ENCODE measurements at regions not wholly inside any gene's neighbourhood (a gene's known extent, or its start where the extent isn't known, plus 50 kb on each side); places are given as distances from the start of the nearest gene placed in this dataset.
A peak's percentile ranks its signal among the peaks of the same experiment; 100 is the strongest.

GRCh38 chr1:8218351-8219092, 99.4 kb upstream of the SLC45A1 start:
- no peak overlapping the region for H3K27ac ChIP-seq
- H3K9me3 ChIP-seq (replicated peaks in 1 of 11): no peaks in the 10 kb centered on the region
- peak in 10 of 11 experiments; percentile 45 to 80 (median 68); a peak in 14 of 22 replicates for TF ChIP-seq Cebpa-rat (IDR thresholded peaks at IDR 0.05)
- H3K4me3 ChIP-seq: no peak overlapping the region
- peaks cover 8 to 57% (median 23%) of the 10 kb centered on the region in 10 experiments; a peak in 19 of 20 replicates for H3K4me1 ChIP-seq
- no peak overlapping the region for H3K9ac ChIP-seq
- H3K27me3 ChIP-seq: peaks cover 32 to 65% (median 50%) of the 10 kb centered on the region in 11 experiments
- no peaks in the 10 kb centered on the region; a peak in 1 of 22 replicates for H4K20me1 ChIP-seq
- H3K4me2 ChIP-seq: peak overlapping the region in 9 of 11 experiments; percentile 0 to 95 (median 60); a peak in 15 of 22 replicates
- no peaks in the 10 kb centered on the region for H3K36me3 ChIP-seq

- Histone ChIP-seq H4K20me1 (no peaks in the 10 kb centered on the region; a peak in 1 of 22 replicates), H3K27ac (no peak overlapping the region), H3K4me2 (peak overlapping the region; percentile 65 to 95 (median 78); a peak in 21 of 22 replicates), H3K36me3 (no peaks in the 10 kb centered on the region), H3K4me3 (peak overlapping the region; percentile 28 to 64 (median 46); a peak in 19 of 20 replicates), H3K9ac (peak overlapping the region in 3 of 11 experiments; percentile 28 to 51 (median 47); a peak in 4 of 22 replicates), H3K9me3 (replicated peaks in 1 of 11) (no peaks in the 10 kb centered on the region), H3K4me1 (peaks cover 8 to 64% (median 24%) of the 10 kb centered on the region in 10 experiments; a peak in 19 of 20 replicates), H3K27me3 (peaks cover 32 to 65% (median 53%) of the 10 kb centered on the region in 11 experiments)
- no peak for TF ChIP-seq Cebpa-rat (IDR thresholded peaks at IDR 0.05)
Observed at GRCh38 chr1:8217809-8218208, 100.1 kb upstream of the SLC45A1 start.

- TF ChIP-seq Cebpa-rat (IDR thresholded peaks at IDR 0.05): no peak
- H3K27ac ChIP-seq: peak overlapping the region in 3 of 11 experiments; percentile 7 to 36 (median 16); a peak in 4 of 22 replicates
- H4K20me1 ChIP-seq: no peaks in the 10 kb centered on the region; a peak in 1 of 22 replicates
- H3K4me1 ChIP-seq: peaks cover 8 to 71% (median 28%) of the 10 kb centered on the region in 10 experiments; a peak in 19 of 20 replicates
- peaks cover 32 to 65% (median 53%) of the 10 kb centered on the region in 11 experiments for H3K27me3 ChIP-seq
- H3K36me3 ChIP-seq: no peaks in the 10 kb centered on the region
- H3K4me3 ChIP-seq: peak overlapping the region; percentile 28 to 64 (median 46)
- H3K4me2 ChIP-seq: peak overlapping the region; percentile 65 to 95 (median 78)
- peak overlapping the region in 8 of 11 experiments; percentile 23 to 63 (median 49); a peak in 10 of 22 replicates for H3K9ac ChIP-seq
- no peaks in the 10 kb centered on the region for H3K9me3 ChIP-seq (replicated peaks in 1 of 11)
Observed at GRCh38 chr1:8217011-8217711, 100.8 kb upstream of the SLC45A1 start.

- H3K27me3 ChIP-seq: peaks cover 32 to 65% (median 53%) of the 10 kb centered on the region in 11 experiments
- no peak overlapping the region for H3K9ac ChIP-seq
- H3K4me1 ChIP-seq: peaks cover 8 to 82% (median 36%) of the 10 kb centered on the region in 10 experiments; a peak in 19 of 20 replicates
- H4K20me1 ChIP-seq: no peaks in the 10 kb centered on the region; a peak in 1 of 22 replicates
- no peak overlapping the region for H3K4me2 ChIP-seq
- H3K27ac ChIP-seq: no peak overlapping the region
- no peak overlapping the region for H3K4me3 ChIP-seq
- no peak for TF ChIP-seq Cebpa-rat (IDR thresholded peaks at IDR 0.05)
- H3K36me3 ChIP-seq: no peaks in the 10 kb centered on the region
- peaks cover 0 to 10% (median 0%) of the 10 kb centered on the region in 11 experiments; a peak in 3 of 22 replicates for H3K9me3 ChIP-seq (replicated peaks in 1 of 11)
Observed at GRCh38 chr1:8216005-8216404, 101.9 kb upstream of the SLC45A1 start.

GRCh38 chr1:8214501-8215173, 103.3 kb upstream of the SLC45A1 start:
- Histone ChIP-seq H3K36me3 (no peaks in the 10 kb centered on the region), H3K27ac (no peak overlapping the region), H3K27me3 (peaks cover 32 to 56% (median 50%) of the 10 kb centered on the region in 11 experiments), H3K4me2 (peak overlapping the region in 3 of 11 experiments; percentile 29 to 63 (median 40); a peak in 4 of 22 replicates), H4K20me1 (no peaks in the 10 kb centered on the region; a peak in 1 of 22 replicates), H3K4me3 (no peak overlapping the region), H3K4me1 (peaks cover 8 to 82% (median 36%) of the 10 kb centered on the region in 10 experiments; a peak in 19 of 20 replicates), H3K9ac (no peak overlapping the region), H3K9me3 (replicated peaks in 1 of 11) (peaks cover 0 to 12% (median 0%) of the 10 kb centered on the region in 11 experiments; a peak in 3 of 22 replicates)
- no peak for TF ChIP-seq Cebpa-rat (IDR thresholded peaks at IDR 0.05)

GRCh38 chr1:8213676-8214075, 104.2 kb upstream of the SLC45A1 start:
- H3K27me3 ChIP-seq: peaks cover 32 to 47% (median 41%) of the 10 kb centered on the region in 11 experiments
- H4K20me1 ChIP-seq: no peaks in the 10 kb centered on the region; a peak in 1 of 22 replicates
- H3K4me1 ChIP-seq: peaks cover 8 to 72% (median 31%) of the 10 kb centered on the region in 10 experiments; a peak in 19 of 20 replicates
- H3K4me2 ChIP-seq: peak overlapping the region in 2 of 11 experiments; percentile 63 to 69; a peak in 2 of 22 replicates
- no peak overlapping the region for H3K27ac ChIP-seq
- no peak for TF ChIP-seq Cebpa-rat (IDR thresholded peaks at IDR 0.05)
- peaks cover 0 to 12% (median 0%) of the 10 kb centered on the region in 11 experiments; a peak in 3 of 22 replicates for H3K9me3 ChIP-seq (replicated peaks in 1 of 11)
- H3K4me3 ChIP-seq: no peak overlapping the region
- H3K9ac ChIP-seq: no peak overlapping the region
- no peaks in the 10 kb centered on the region for H3K36me3 ChIP-seq

GRCh38 chr1:8213136-8213535, 104.8 kb upstream of the SLC45A1 start:
- peaks cover 27 to 41% (median 35%) of the 10 kb centered on the region in 11 experiments for H3K27me3 ChIP-seq
- peak overlapping the region in 4 of 11 experiments; percentile 58 to 80 (median 71); a peak in 6 of 22 replicates for H3K4me2 ChIP-seq
- H3K4me1 ChIP-seq: peaks cover 8 to 67% (median 26%) of the 10 kb centered on the region in 10 experiments; a peak in 19 of 20 replicates
- no peak overlapping the region for H3K27ac ChIP-seq
- H3K4me3 ChIP-seq: no peak overlapping the region
- H3K36me3 ChIP-seq: no peaks in the 10 kb centered on the region
- no peaks in the 10 kb centered on the region; a peak in 1 of 22 replicates for H4K20me1 ChIP-seq
- no peak overlapping the region for H3K9ac ChIP-seq
- peaks cover 0 to 12% (median 0%) of the 10 kb centered on the region in 11 experiments; a peak in 3 of 22 replicates for H3K9me3 ChIP-seq (replicated peaks in 1 of 11)
- TF ChIP-seq Cebpa-rat (IDR thresholded peaks at IDR 0.05): no peak

GRCh38 chr1:8212580-8213031, 105.3 kb upstream of the SLC45A1 start:
- peaks cover 22 to 36% (median 30%) of the 10 kb centered on the region in 11 experiments for H3K27me3 ChIP-seq
- peak overlapping the region in 2 of 11 experiments; percentile 39 to 62; a peak in 3 of 22 replicates for H3K27ac ChIP-seq
- no peaks in the 10 kb centered on the region; a peak in 1 of 22 replicates for H4K20me1 ChIP-seq
- peaks cover 6 to 62% (median 22%) of the 10 kb centered on the region in 10 experiments; a peak in 19 of 20 replicates for H3K4me1 ChIP-seq
- peak overlapping the region in 6 of 11 experiments; percentile 19 to 80 (median 68); a peak in 11 of 22 replicates for H3K4me2 ChIP-seq
- H3K9me3 ChIP-seq (replicated peaks in 1 of 11): peaks cover 0 to 12% (median 0%) of the 10 kb centered on the region in 11 experiments; a peak in 3 of 22 replicates
- H3K9ac ChIP-seq: peak overlapping the region in 1 of 11 experiments; percentile 5; a peak in 1 of 22 replicates
- TF ChIP-seq Cebpa-rat (IDR thresholded peaks at IDR 0.05): no peak
- no peaks in the 10 kb centered on the region for H3K36me3 ChIP-seq
- no peak overlapping the region for H3K4me3 ChIP-seq

Measured in BLaER1 treated with 17β-estradiol and CSF1 and Interleukin-3, amounts not matched to agents 10 nM and 100 nM (cell line).